WTC11 (cell line): ENCODE measurements at regions not wholly inside any gene's neighbourhood (a gene's known extent, or its start where the extent isn't known, plus 50 kb on each side); places are given as distances from the start of the nearest gene placed in this dataset.

Experiments
- ATAC-seq: fragments of 200-7000 bp; cut with Tn5 transposase; 2 replicates; pipeline ENCODE4 v1.10.0; 2021; ENCODE audit warnings: mild to moderate bottlenecking, moderate library complexity
- CTCF ChIA-PET: fragments of 300-600 bp; sonication (Branson Sonifier 250); formaldehyde crosslinking; loops from one replicate; lab custom pipeline; 2021; ENCODE audit warnings: antibody characterized with exemption; lab: Charles Lee
- POLR2A ChIA-PET: fragments of 350-600 bp; sonication (Branson Sonifier 250); formaldehyde crosslinking; loops from one replicate; lab custom pipeline; 2021; ENCODE audit warnings: antibody characterized with exemption; lab: Charles Lee
- DNase-seq: peaks from one replicate; pipeline ENCODE4 v3.0.0; 2021; ENCODE audit warnings: low spot score
- H3K27ac Mint-ChIP-seq: 2 replicates; pipeline ENCODE4 v1.8.0; 2021; ENCODE audit warnings: mixed read lengths
- H3K27me3 Mint-ChIP-seq: 2 replicates; pipeline ENCODE4 v1.8.0; 2021; ENCODE audit warnings: low read depth, mild to moderate bottlenecking, moderate library complexity, mixed read lengths
- H3K36me3 Mint-ChIP-seq: 2 replicates; pipeline ENCODE4 v1.8.0; 2021; ENCODE audit warnings: mixed read lengths
- H3K4me1 Mint-ChIP-seq: 2 replicates; pipeline ENCODE4 v1.8.0; 2022; ENCODE audit warnings: mixed read lengths
- H3K4me3 Mint-ChIP-seq: 2 replicates; pipeline ENCODE4 v1.8.0; 2021; ENCODE audit warnings: mild to moderate bottlenecking, moderate library complexity, mixed read lengths
- H3K9me3 Mint-ChIP-seq: 2 replicates; pipeline ENCODE4 v1.8.0; 2021; ENCODE audit warnings: mixed read lengths
- CTCF ChIP-seq: fragments of 200-600 bp; IDR thresholded peaks from 2 replicates; pipeline ENCODE4 v1.8.0; 2022; ENCODE audit warnings: antibody characterized with exemption
- ESRRA ChIP-seq: sonication (generic); formaldehyde crosslinking; IDR thresholded peaks from 2 replicates; pipeline ENCODE4 v1.8.1; 2022; ENCODE audit warnings: mild to moderate bottlenecking, missing genetic modification reagents, borderline replicate concordance
- FOXK1 ChIP-seq: sonication (generic); formaldehyde crosslinking; IDR thresholded peaks from 2 replicates; pipeline ENCODE4 v1.8.0; 2022; ENCODE audit warnings: mild to moderate bottlenecking, moderate library complexity, missing genetic modification reagents
- FOXP4 ChIP-seq: sonication (generic); formaldehyde crosslinking; IDR thresholded peaks from 2 replicates; pipeline ENCODE4 v1.8.0; 2022; ENCODE audit warnings: mild to moderate bottlenecking, missing genetic modification reagents
- GABPB1 ChIP-seq: sonication (generic); formaldehyde crosslinking; IDR thresholded peaks from 2 replicates; pipeline ENCODE4 v1.8.1; 2023; ENCODE audit warnings: mild to moderate bottlenecking, missing genetic modification reagents
- GRHL2 ChIP-seq: fragments of 250-450 bp; sonication (Bioruptor Pico); IDR thresholded peaks from 2 replicates; pipeline ENCODE4 v1.8.0; 2022; ENCODE audit warnings: mild to moderate bottlenecking, moderate library complexity; ENCODE audit not compliant: insufficient replicate concordance, severe bottlenecking
- GTF2I ChIP-seq: fragments of 250-450 bp; sonication (Bioruptor Pico); conservative IDR thresholded peaks from 2 replicates; pipeline ENCODE4 v1.4.0; 2021; ENCODE audit warnings: mild to moderate bottlenecking
- JAZF1 ChIP-seq: fragments of 250-450 bp; sonication (Bioruptor Pico); IDR thresholded peaks from 2 replicates; pipeline ENCODE4 v1.9.0; 2021; ENCODE audit warnings: moderate library complexity, mild to moderate bottlenecking, inconsistent platforms
- JUN ChIP-seq: sonication (generic); formaldehyde crosslinking; IDR thresholded peaks from 2 replicates; pipeline ENCODE4 v1.8.0; 2023; ENCODE audit warnings: mild to moderate bottlenecking, missing genetic modification reagents
- KAT7 ChIP-seq: sonication (generic); formaldehyde crosslinking; IDR thresholded peaks from 2 replicates; pipeline ENCODE4 v1.8.1; 2023; ENCODE audit warnings: missing genetic modification reagents, mild to moderate bottlenecking, borderline replicate concordance
- NR1H2 ChIP-seq: sonication (generic); formaldehyde crosslinking; IDR thresholded peaks from 2 replicates; pipeline ENCODE4 v1.9.0; 2021; ENCODE audit warnings: mild to moderate bottlenecking, moderate library complexity, missing genetic modification reagents
- RORB ChIP-seq: fragments of 250-450 bp; sonication (Bioruptor Pico); IDR thresholded peaks from 2 replicates; pipeline ENCODE4 v1.9.0; 2021; ENCODE audit warnings: mild to moderate bottlenecking
- SMAD3 ChIP-seq: sonication (generic); formaldehyde crosslinking; IDR thresholded peaks from 2 replicates; pipeline ENCODE4 v1.8.0; 2022; ENCODE audit warnings: missing genetic modification reagents, mild to moderate bottlenecking, borderline replicate concordance
- ZNF281 ChIP-seq: sonication (generic); formaldehyde crosslinking; IDR thresholded peaks from 2 replicates; pipeline ENCODE4 v1.8.0; 2023; ENCODE audit warnings: mild to moderate bottlenecking, missing genetic modification reagents
- ZNF396 ChIP-seq: fragments of 250-450 bp; sonication (Bioruptor Pico); IDR thresholded peaks from 2 replicates; pipeline ENCODE4 v1.8.0; 2021; ENCODE audit warnings: mild to moderate bottlenecking, moderate library complexity, borderline replicate concordance
- TF ChIP-seq, protein P1 (sequence below): sonication (generic); formaldehyde crosslinking; IDR thresholded peaks from 2 replicates; pipeline ENCODE4 v1.8.1; 2022; ENCODE audit warnings: mild to moderate bottlenecking, moderate library complexity, missing genetic modification reagents
- TF ChIP-seq, protein P2 (sequence below): fragments of 250-450 bp; sonication (Bioruptor Pico); conservative IDR thresholded peaks from 2 replicates; pipeline ENCODE4 v1.9.0; 2021; ENCODE audit warnings: mild to moderate bottlenecking

DNA sequence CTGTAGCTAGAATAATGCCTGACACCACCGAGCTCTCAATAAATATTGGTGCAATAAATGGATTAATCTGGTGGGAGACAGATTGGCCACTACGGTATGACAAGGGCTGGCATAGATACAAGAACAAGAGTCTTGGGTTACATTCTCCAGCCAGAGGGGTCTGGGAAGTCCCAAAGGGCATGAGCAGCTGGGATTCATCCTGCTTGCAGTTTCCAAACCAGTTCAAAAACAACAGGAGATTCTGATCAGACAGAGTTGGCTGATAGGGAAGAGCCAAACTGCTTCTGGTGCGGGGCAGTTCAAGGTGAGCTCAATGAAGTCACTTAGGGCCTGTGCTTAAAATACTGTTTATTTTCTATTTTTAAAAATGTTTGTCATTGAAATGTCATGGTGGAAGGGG, 266.9 kb downstream of the TNS1 start:
- CTCF ChIA-PET = interaction anchor here (1.0 to 1.4 kb wide), 2 partner anchors 23 to 333 kb away, joined by 3 read pairs; partner anchors contain the start of gene RUFY4
- TF ChIP-seq RORB (CRISPR knock-in tag) (no peak), ZNF396 (CRISPR knock-in tag) (no peak), JUN (CRISPR knock-in tag) (no peak), JAZF1 (CRISPR knock-in tag) (no peak), NR1H2 (CRISPR knock-in tag) (no peak), FOXP4 (CRISPR knock-in tag) (no peak), GRHL2 (CRISPR knock-in tag) (no peak), SMAD3 (CRISPR knock-in tag) (no peak)
- TF ChIP-seq, protein P1, sequence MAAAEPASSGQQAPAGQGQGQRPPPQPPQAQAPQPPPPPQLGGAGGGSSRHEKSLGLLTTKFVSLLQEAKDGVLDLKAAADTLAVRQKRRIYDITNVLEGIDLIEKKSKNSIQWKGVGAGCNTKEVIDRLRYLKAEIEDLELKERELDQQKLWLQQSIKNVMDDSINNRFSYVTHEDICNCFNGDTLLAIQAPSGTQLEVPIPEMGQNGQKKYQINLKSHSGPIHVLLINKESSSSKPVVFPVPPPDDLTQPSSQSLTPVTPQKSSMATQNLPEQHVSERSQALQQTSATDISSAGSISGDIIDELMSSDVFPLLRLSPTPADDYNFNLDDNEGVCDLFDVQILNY (CRISPR knock-in tag) = no peak
- ATAC-seq = no peak

DNA sequence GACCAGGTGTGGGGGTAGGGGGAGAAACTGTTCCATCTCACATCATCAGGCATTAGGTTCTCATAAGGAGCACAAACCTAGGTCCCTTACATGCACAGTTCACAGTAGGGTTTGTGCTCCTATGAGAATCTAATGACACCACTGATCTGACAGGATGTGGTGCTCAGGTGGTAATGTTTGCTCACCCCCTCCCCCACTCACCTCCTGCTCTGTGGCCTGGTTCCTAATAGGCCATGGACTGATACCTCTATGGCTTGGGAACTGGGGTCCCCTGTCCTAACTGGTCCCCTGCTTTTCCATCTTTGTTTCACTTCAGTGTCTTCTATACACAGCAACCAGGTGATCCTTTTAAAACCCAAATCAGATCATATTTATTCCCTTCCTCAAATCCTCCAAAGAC, 267.8 kb downstream of the TNS1 start:
- TF ChIP-seq ESRRA = no peak
- no peak for TF ChIP-seq FOXK1 (CRISPR knock-in tag)
- TF ChIP-seq ZNF396 (CRISPR knock-in tag) = no peak
- no peak for TF ChIP-seq CTCF
- no peak for TF ChIP-seq GABPB1 (CRISPR knock-in tag)
- no peak for TF ChIP-seq JUN (CRISPR knock-in tag)
- TF ChIP-seq ZNF281 (CRISPR knock-in tag) = no peak
- TF ChIP-seq, protein P2, sequence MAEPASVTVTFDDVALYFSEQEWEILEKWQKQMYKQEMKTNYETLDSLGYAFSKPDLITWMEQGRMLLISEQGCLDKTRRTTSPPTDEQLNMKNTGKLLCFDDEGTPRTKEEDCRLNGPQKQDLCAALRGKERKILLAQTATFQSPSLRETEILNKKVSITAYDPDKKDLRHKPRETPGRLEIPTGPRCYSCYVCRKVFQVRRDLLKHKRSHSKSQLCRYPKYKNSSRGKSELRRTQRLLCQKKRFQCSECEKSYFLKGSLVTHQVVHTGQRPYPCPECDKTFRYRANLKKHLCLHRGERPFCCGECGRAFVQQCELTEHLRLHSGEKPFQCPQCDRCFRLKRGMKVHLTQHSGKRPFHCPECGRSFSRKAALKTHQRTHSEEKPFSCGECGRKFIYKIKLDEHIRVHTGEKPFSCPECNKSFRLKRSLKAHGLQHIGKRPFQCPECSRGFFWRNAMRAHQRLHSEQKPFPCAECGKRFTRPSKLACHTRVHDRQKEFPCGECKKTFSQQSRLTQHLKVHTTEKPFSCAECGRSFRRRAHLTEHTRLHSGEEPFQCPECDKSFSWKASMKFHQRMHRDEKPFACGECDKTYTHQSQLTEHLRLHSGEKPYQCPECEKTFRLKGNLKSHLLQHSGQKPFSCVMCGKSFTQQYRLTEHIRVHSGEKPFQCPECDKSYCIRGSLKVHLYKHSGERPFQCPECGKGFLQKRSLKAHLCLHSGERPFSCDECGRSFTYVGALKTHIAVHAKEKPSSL (CRISPR knock-in tag) = no peak
- no peak for TF ChIP-seq GTF2I (CRISPR knock-in tag)
- no peak for TF ChIP-seq KAT7 (CRISPR knock-in tag)
- TF ChIP-seq FOXP4 (CRISPR knock-in tag) = no peak
- ChIA-PET CTCF (interaction anchor here (1.0 to 1.4 kb wide), 2 partner anchors 22 to 334 kb away, joined by 3 read pairs; partner anchors contain the start of gene RUFY4), POLR2A (no interaction called here)
- Mint-ChIP-seq H3K9me3 (no peaks in the 10 kb centered on the region), H3K36me3 (no peaks in the 10 kb centered on the region), H3K4me3 (no peak overlapping the region), H3K27me3 (no peaks in the 10 kb centered on the region), H3K27ac (no peak overlapping the region), H3K4me1 (peaks cover 12% of the 10 kb centered on the region; the same call in 1 of the 2 replicates)
- DNase-seq (no peak), ATAC-seq (no peak)

More for the DNA sequence above, 266.9 kb downstream of the TNS1 start:
- Mint-ChIP-seq H3K36me3 (no peaks in the 10 kb centered on the region), H3K9me3 (no peaks in the 10 kb centered on the region), H3K4me1 (peaks cover 12% of the 10 kb centered on the region; the same call in 1 of the 2 replicates), H3K4me3 (no peak overlapping the region), H3K27ac (no peak overlapping the region), H3K27me3 (no peaks in the 10 kb centered on the region)
- DNase-seq = no peak
- POLR2A ChIA-PET = no interaction called here
